IPS-NIHi11 (cell line): ENCODE measurements at regions not wholly inside any gene's neighbourhood (a gene's known extent, or its start where the extent isn't known, plus 50 kb on each side); places are given as distances from the start of the nearest gene placed in this dataset.
"Not testable (repeated sequence)": the region's sequence is repeated elsewhere in the genome, so short reads cannot be mapped to it uniquely, and the experiment has no call there.

Source experiments
- DNase-seq: peaks from one replicate; pipeline ENCODE4 v3.0.0; 2012; ENCODE audit warnings: mixed read lengths, low spot score

GRCh38 chrX:92298067-92298466 lies 518.9 kb downstream of the PCDH11X start:
- not testable (repeated sequence) for DNase-seq

GRCh38 chrX:92333194-92333593 lies 554.0 kb downstream of the PCDH11X start:
- DNase-seq, result not testable (repeated sequence)

- DNase-seq, result not testable (repeated sequence)
These were observed 571.9 kb downstream of the PCDH11X start for GRCh38 chrX:92351065-92351464.

DNA sequence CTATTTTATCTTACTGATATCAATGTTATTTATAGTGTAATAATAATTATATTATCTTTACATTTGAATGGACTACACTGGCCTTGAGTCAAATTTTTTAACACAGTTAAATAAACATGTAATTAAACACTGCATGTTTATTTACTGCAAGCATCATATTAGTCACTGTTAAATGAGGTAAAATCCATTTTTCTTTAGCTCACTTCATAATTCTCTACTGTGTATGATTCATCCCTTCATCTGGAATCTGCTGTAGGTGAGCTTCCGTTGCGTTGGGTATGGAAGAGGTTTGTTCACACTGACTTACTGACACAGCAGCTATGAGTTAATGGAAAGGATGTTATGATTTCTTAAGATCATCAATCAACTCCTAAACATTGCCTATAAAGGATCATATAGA lies 572.3 kb downstream of the PCDH11X start:
- no peak for DNase-seq
